ENCODE measurements at regions not wholly inside any gene's neighbourhood (a gene's known extent, or its start where the extent isn't known, plus 50 kb on each side); places are given as distances from the start of the nearest gene placed in this dataset.

GRCh38 chr17:79365351-79365750, 245.5 kb downstream of the RBFOX3 start:
- DNase-seq: no peak

GRCh38 chr17:79364315-79365094, 246.3 kb downstream of the RBFOX3 start:
- DNase-seq: no peak

GRCh38 chr17:79363552-79364275, 247.1 kb downstream of the RBFOX3 start:
- no peak for DNase-seq

GRCh38 chr17:79362772-79363305, 248.0 kb downstream of the RBFOX3 start:
- DNase-seq: no peak

- DNase-seq: no peak
Measured at GRCh38 chr17:79361873-79362771, 248.7 kb downstream of the RBFOX3 start.

- DNase-seq: no peak
Measured at GRCh38 chr17:79361221-79361734, 249.6 kb downstream of the RBFOX3 start.

- no peak for DNase-seq
Measured at GRCh38 chr17:79360196-79360595, 250.7 kb downstream of the RBFOX3 start.

- DNase-seq: no peak
Measured at GRCh38 chr17:79356839-79357447, 253.9 kb downstream of the RBFOX3 start.

GRCh38 chr17:79355165-79355564, 255.7 kb downstream of the RBFOX3 start:
- DNase-seq: no peak

GRCh38 chr17:79354173-79354820, 256.6 kb downstream of the RBFOX3 start:
- DNase-seq: no peak

GRCh38 chr17:79353548-79353947, 257.3 kb downstream of the RBFOX3 start:
- DNase-seq: no peak

- no peak for DNase-seq
Measured at GRCh38 chr17:79353016-79353415, 257.8 kb downstream of the RBFOX3 start.

- no peak for DNase-seq
Measured at GRCh38 chr17:79350533-79350932, 260.3 kb downstream of the RBFOX3 start.

- no peak for DNase-seq
Measured at GRCh38 chr17:79349506-79350400, 261.1 kb downstream of the RBFOX3 start.

- DNase-seq: no peak
Measured at GRCh38 chr17:79342376-79342775, 267.8 kb downstream of the ENGASE start.

- DNase-seq: no peak
Measured at GRCh38 chr17:79341816-79342215, 267.2 kb downstream of the ENGASE start.

- no peak for DNase-seq
Measured at GRCh38 chr17:79341222-79341780, 266.7 kb downstream of the ENGASE start.

- no peak for DNase-seq
Measured at GRCh38 chr17:79340333-79341221, 266.0 kb downstream of the ENGASE start.

- no peak for DNase-seq
Measured at GRCh38 chr17:79339321-79339720, 264.7 kb downstream of the ENGASE start.
